GM19043 (cell line): ENCODE measurements at regions not wholly inside any gene's neighbourhood (a gene's known extent, or its start where the extent isn't known, plus 50 kb on each side); places are given as distances from the start of the nearest gene placed in this dataset.
"Not testable (repeated sequence)": the region's sequence is repeated elsewhere in the genome, so short reads cannot be mapped to it uniquely, and the experiment has no call there.

ENCODE experiments used
- ATAC-seq: cut with Tn5 transposase; IDR thresholded peaks from one replicate; pipeline ENCODE4 v1.9.1; 2021; ENCODE audit warnings: low read depth; ENCODE audit not compliant: unreplicated experiment

GRCh38 chr3:80391573-80391972, 623.8 kb upstream of the ROBO1 start:
- no peak for ATAC-seq

GRCh38 chr3:80384811-80385210, 617.0 kb upstream of the ROBO1 start:
- ATAC-seq, result no peak

- ATAC-seq, result no peak
These were observed 606.6 kb upstream of the ROBO1 start for GRCh38 chr3:80374423-80374822.

- no peak for ATAC-seq
These were observed 600.8 kb upstream of the ROBO1 start for GRCh38 chr3:80368616-80369015.

GRCh38 chr3:80366808-80367548, 599.2 kb upstream of the ROBO1 start:
- ATAC-seq, result no peak

GRCh38 chr3:80357761-80358160, 590.0 kb upstream of the ROBO1 start:
- no peak for ATAC-seq

GRCh38 chr3:80355144-80355543, 587.3 kb upstream of the ROBO1 start:
- ATAC-seq, result no peak

- ATAC-seq, result no peak
These were observed 583.4 kb upstream of the ROBO1 start for GRCh38 chr3:80351201-80351600.

- no peak for ATAC-seq
These were observed 583.0 kb upstream of the ROBO1 start for GRCh38 chr3:80350771-80351170.

GRCh38 chr3:80338366-80338765, 570.6 kb upstream of the ROBO1 start:
- no peak for ATAC-seq

- no peak for ATAC-seq
These were observed 566.7 kb upstream of the ROBO1 start for GRCh38 chr3:80334534-80334933.

GRCh38 chr3:80331494-80332170, 563.8 kb upstream of the ROBO1 start:
- no peak for ATAC-seq

- not testable (repeated sequence) for ATAC-seq
These were observed 546.7 kb upstream of the ROBO1 start for GRCh38 chr3:80314541-80314940.

- ATAC-seq, result no peak
These were observed 540.8 kb upstream of the ROBO1 start for GRCh38 chr3:80308637-80309036.

- no peak for ATAC-seq
These were observed 540.0 kb upstream of the ROBO1 start for GRCh38 chr3:80307844-80308243.

GRCh38 chr3:80297720-80298119, 529.9 kb upstream of the ROBO1 start:
- ATAC-seq, result no peak

- no peak for ATAC-seq
These were observed 517.6 kb upstream of the ROBO1 start for GRCh38 chr3:80285388-80285787.

- no peak for ATAC-seq
These were observed 516.0 kb upstream of the ROBO1 start for GRCh38 chr3:80283783-80284182.

- ATAC-seq, result no peak
These were observed 510.3 kb upstream of the ROBO1 start for GRCh38 chr3:80278056-80278455.

- no peak for ATAC-seq
These were observed 507.3 kb upstream of the ROBO1 start for GRCh38 chr3:80275120-80275519.

- ATAC-seq, result no peak
These were observed 495.5 kb upstream of the ROBO1 start for GRCh38 chr3:80263260-80263659.

GRCh38 chr3:80261082-80261481, 493.3 kb upstream of the ROBO1 start:
- ATAC-seq, result no peak
